ENCODE measurements at regions not wholly inside any gene's neighbourhood (a gene's known extent, or its start where the extent isn't known, plus 50 kb on each side); places are given as distances from the start of the nearest gene placed in this dataset.

DNA sequence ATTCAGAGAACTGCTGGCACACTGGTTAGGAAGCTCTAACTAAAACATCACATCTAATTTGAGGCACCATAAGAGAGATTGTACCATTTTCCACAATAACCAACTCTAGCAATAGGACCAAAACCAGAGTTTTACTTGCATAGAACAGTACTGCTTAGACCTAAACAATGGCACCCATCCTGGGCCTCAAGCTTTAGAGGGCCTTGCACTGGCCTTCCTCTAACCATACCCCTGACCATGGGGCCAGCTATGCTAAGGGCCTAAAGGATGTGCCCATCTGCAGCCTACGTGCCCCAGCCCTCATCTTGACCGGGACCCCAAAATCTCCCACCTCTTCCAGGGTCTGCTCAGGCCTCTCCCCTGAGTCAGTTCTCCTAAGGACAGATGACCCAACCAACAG lies 74.4 kb upstream of the ARHGAP32 start:
- in situ Hi-C loops (cut with MboI), result no loop called here
- Histone ChIP-seq H3K36me3 (ENCODE audit: low read depth) (no peaks in the 10 kb centered on the region), H3K4me1 (ENCODE audit: insufficient read depth) (no peaks in the 10 kb centered on the region), H3K4me3 (no peak overlapping the region), H3K79me2 (ENCODE audit: insufficient read depth) (peaks cover 91% of the 10 kb centered on the region), H3K9me2 (ENCODE audit: insufficient read depth) (no peaks in the 10 kb centered on the region), H3K4me2 (ENCODE audit: unreplicated experiment) (no peak overlapping the region), H3K27ac (no peak overlapping the region), H2AFZ (no peak overlapping the region), H3F3A (ENCODE audit: insufficient read depth) (no peaks in the 10 kb centered on the region), H3K27me3 (replicated peaks; ENCODE audit: insufficient read depth) (no peaks in the 10 kb centered on the region), H4K20me1 (ENCODE audit: insufficient read depth) (no peaks in the 10 kb centered on the region), H3K9ac (no peak overlapping the region), H3K9me3 (ENCODE audit: low read depth) (no peaks in the 10 kb centered on the region)
- no peak for TF ChIP-seq EZH2phosphoT487 (IDR thresholded peaks at IDR 0.05; ENCODE audit: insufficient read depth, low read depth)
- TF ChIP-seq EZH2 (IDR thresholded peaks at IDR 0.05; ENCODE audit: insufficient read depth, poor library complexity, severe bottlenecking), result no peak
- WGBS, 2 experiments (ENCODE audit: low coverage in 1 of 2, low lambda C conversion rate in 2 of 2, missing lambda C conversion rate in 2 of 2), result 73 to 78% methylated on average over 2 of the region's 2 CpGs
- DNase-seq, result no peak

DNA sequence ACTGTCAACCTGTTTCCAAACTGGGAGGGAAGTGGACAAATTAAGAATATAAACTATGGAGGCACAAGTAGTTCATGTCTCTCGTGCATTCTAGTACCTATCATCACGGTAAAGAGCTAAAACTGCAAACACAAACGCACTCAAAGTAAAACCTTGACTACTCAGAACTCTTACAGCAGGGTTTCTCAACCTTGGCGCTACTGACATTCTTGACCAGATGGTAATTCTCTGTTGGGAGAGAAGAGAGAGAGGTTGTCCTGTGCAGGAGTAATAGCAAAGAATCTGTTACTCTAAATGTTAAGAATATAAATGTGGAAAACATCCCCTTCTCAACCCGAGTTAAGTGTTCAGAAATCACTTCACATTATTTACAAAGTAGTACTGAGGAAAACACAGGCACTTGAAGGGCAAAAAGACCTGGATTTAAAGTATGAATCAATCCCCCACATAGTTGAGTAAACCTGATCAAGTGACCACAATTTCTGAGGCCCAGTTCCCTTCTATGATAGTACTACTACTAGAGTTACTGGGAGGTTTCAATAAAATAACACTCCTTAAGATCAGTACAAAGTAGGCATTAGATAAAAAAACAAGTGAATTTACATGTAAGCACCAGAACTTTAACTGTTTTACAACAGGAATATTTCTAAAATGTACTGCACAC lies 73.1 kb upstream of the ARHGAP32 start:
- Histone ChIP-seq H3K27me3 (replicated peaks; ENCODE audit: insufficient read depth) (no peaks in the 10 kb centered on the region), H3K27ac (no peak overlapping the region), H4K20me1 (ENCODE audit: insufficient read depth) (no peaks in the 10 kb centered on the region), H3K4me3 (no peak overlapping the region), H3K9ac (no peak overlapping the region), H3K9me2 (ENCODE audit: insufficient read depth) (no peaks in the 10 kb centered on the region), H3K9me3 (ENCODE audit: low read depth) (no peaks in the 10 kb centered on the region), H3K4me1 (ENCODE audit: insufficient read depth) (no peaks in the 10 kb centered on the region), H3K36me3 (ENCODE audit: low read depth) (no peaks in the 10 kb centered on the region), H3K4me2 (ENCODE audit: unreplicated experiment) (no peak overlapping the region), H2AFZ (no peak overlapping the region), H3F3A (ENCODE audit: insufficient read depth) (no peaks in the 10 kb centered on the region), H3K79me2 (ENCODE audit: insufficient read depth) (peaks cover 91% of the 10 kb centered on the region)
- TF ChIP-seq EZH2 (IDR thresholded peaks at IDR 0.05; ENCODE audit: insufficient read depth, poor library complexity, severe bottlenecking), result no peak
- TF ChIP-seq EZH2phosphoT487 (IDR thresholded peaks at IDR 0.05; ENCODE audit: insufficient read depth, low read depth), result no peak
- WGBS, 2 experiments (ENCODE audit: low coverage in 1 of 2, low lambda C conversion rate in 2 of 2, missing lambda C conversion rate in 2 of 2), result 97 to 98% methylated on average over 5 of the region's 5 CpGs
- in situ Hi-C loops (cut with MboI), result no loop called here
- DNase-seq, result no peak

DNA sequence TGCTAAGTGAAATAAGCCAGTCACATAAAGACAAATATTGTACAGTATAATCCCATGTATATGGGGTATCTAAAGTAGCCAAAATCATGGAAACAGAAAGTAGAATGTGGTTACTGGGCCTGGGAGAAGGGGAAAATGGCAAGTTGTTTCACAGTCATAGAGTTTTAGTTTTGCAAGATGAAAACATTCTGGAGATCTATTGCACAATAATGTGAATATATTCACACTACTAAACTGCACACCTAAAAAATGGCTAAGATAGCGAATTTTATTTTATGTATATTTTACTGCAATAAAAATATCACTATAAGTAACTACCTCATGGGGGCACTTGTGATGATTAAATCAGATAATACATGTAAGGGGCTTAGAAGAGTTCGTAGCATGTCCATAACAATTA lies 72.0 kb upstream of the ARHGAP32 start:
- H3K27ac ChIP-seq, result no peak overlapping the region
- no peaks in the 10 kb centered on the region for H3K36me3 ChIP-seq (ENCODE audit: low read depth)
- H3K27me3 ChIP-seq (replicated peaks; ENCODE audit: insufficient read depth), result no peaks in the 10 kb centered on the region
- TF ChIP-seq EZH2phosphoT487 (IDR thresholded peaks at IDR 0.05; ENCODE audit: insufficient read depth, low read depth) (no peak), EZH2 (IDR thresholded peaks at IDR 0.05; ENCODE audit: insufficient read depth, poor library complexity, severe bottlenecking) (no peak)
- H3K9me3 ChIP-seq (ENCODE audit: low read depth), result no peaks in the 10 kb centered on the region
- H3K9me2 ChIP-seq (ENCODE audit: insufficient read depth), result no peaks in the 10 kb centered on the region
- peaks cover 91% of the 10 kb centered on the region for H3K79me2 ChIP-seq (ENCODE audit: insufficient read depth)
- H3K4me3 ChIP-seq, result no peak overlapping the region
- H3K4me2 ChIP-seq (ENCODE audit: unreplicated experiment), result no peak overlapping the region
- no peak for DNase-seq
- in situ Hi-C loops (cut with MboI), result no loop called here
- H3F3A ChIP-seq (ENCODE audit: insufficient read depth), result no peaks in the 10 kb centered on the region
- no peak overlapping the region for H2AFZ ChIP-seq
- no peaks in the 10 kb centered on the region for H3K4me1 ChIP-seq (ENCODE audit: insufficient read depth)
- H3K9ac ChIP-seq, result no peak overlapping the region
- no peaks in the 10 kb centered on the region for H4K20me1 ChIP-seq (ENCODE audit: insufficient read depth)
- WGBS, 2 experiments (ENCODE audit: low coverage in 1 of 2, low lambda C conversion rate in 2 of 2, missing lambda C conversion rate in 2 of 2), result 86 to 87% methylated on average over 2 of the region's 2 CpGs

DNA sequence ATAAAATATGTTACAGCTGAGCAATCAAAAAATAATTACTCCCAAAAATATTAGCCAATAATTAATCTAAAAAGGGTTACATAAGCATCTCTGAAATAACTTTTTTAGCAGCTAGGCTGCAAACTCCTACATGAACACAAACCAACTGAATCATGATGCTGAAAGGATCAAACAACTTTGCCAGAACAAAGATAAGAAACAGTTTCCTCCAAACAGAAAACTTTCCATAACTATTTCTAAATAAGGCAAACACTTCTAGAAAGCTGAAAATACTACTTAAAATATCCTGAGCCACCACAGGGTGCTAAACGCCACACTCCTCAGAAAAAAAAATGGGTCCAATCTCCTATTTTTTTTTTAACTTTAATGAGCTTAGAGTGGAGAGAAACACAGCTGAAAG lies 68.6 kb upstream of the ARHGAP32 start:
- no peaks in the 10 kb centered on the region for H3K9me2 ChIP-seq (ENCODE audit: insufficient read depth)
- no peaks in the 10 kb centered on the region for H3K9me3 ChIP-seq (ENCODE audit: low read depth)
- H3K27me3 ChIP-seq (replicated peaks; ENCODE audit: insufficient read depth), result no peaks in the 10 kb centered on the region
- no peak overlapping the region for H3K4me2 ChIP-seq (ENCODE audit: unreplicated experiment)
- no peak overlapping the region for H2AFZ ChIP-seq
- H4K20me1 ChIP-seq (ENCODE audit: insufficient read depth), result no peaks in the 10 kb centered on the region
- DNase-seq, result no peak
- H3F3A ChIP-seq (ENCODE audit: insufficient read depth), result no peaks in the 10 kb centered on the region
- in situ Hi-C loops (cut with MboI), result no loop called here
- H3K9ac ChIP-seq, result no peak overlapping the region
- 81 to 90% methylated on average over 1 of the region's 1 CpG for WGBS, 2 experiments (ENCODE audit: low coverage in 1 of 2, low lambda C conversion rate in 2 of 2, missing lambda C conversion rate in 2 of 2)
- peaks cover 94% of the 10 kb centered on the region for H3K79me2 ChIP-seq (ENCODE audit: insufficient read depth)
- TF ChIP-seq EZH2 (IDR thresholded peaks at IDR 0.05; ENCODE audit: insufficient read depth, poor library complexity, severe bottlenecking) (no peak), EZH2phosphoT487 (IDR thresholded peaks at IDR 0.05; ENCODE audit: insufficient read depth, low read depth) (no peak)
- H3K4me3 ChIP-seq, result no peak overlapping the region
- H3K36me3 ChIP-seq (ENCODE audit: low read depth), result no peaks in the 10 kb centered on the region
- no peaks in the 10 kb centered on the region for H3K4me1 ChIP-seq (ENCODE audit: insufficient read depth)
- H3K27ac ChIP-seq, result no peak overlapping the region

DNA sequence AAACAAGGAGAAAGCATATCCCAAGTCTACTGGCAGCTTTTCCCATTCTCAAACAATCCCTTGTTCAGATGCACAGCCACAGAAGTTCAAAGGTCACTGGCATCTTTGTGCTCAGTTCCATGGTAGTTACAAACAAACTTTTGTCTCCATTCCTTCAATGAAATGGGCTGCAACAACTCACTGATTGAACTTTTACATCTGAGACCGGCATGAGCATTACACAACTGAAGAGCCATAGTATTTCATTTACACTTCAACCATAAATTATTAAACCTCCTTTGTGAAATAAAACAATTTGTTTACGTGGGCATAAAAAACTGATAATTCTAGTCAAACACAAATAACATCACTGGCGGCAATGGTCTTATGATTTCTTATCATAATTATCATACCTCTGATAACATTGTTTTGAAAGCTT lies 67.8 kb upstream of the ARHGAP32 start:
- no peak for TF ChIP-seq EZH2phosphoT487 (IDR thresholded peaks at IDR 0.05; ENCODE audit: insufficient read depth, low read depth)
- TF ChIP-seq EZH2 (IDR thresholded peaks at IDR 0.05; ENCODE audit: insufficient read depth, poor library complexity, severe bottlenecking), result no peak
- Histone ChIP-seq H3K27me3 (replicated peaks; ENCODE audit: insufficient read depth) (no peaks in the 10 kb centered on the region), H3K9me3 (ENCODE audit: low read depth) (no peaks in the 10 kb centered on the region), H3K4me3 (no peak overlapping the region), H3K4me2 (ENCODE audit: unreplicated experiment) (no peak overlapping the region), H3K9me2 (ENCODE audit: insufficient read depth) (no peaks in the 10 kb centered on the region), H2AFZ (no peak overlapping the region), H3K9ac (no peak overlapping the region), H3F3A (ENCODE audit: insufficient read depth) (no peaks in the 10 kb centered on the region), H3K36me3 (ENCODE audit: low read depth) (no peaks in the 10 kb centered on the region), H3K79me2 (ENCODE audit: insufficient read depth) (peaks cover 100% of the 10 kb centered on the region), H3K27ac (no peak overlapping the region), H3K4me1 (ENCODE audit: insufficient read depth) (no peaks in the 10 kb centered on the region), H4K20me1 (ENCODE audit: insufficient read depth) (no peaks in the 10 kb centered on the region)
- in situ Hi-C loops (cut with MboI), result no loop called here
- no peak for DNase-seq
- 98% methylated on average over 3 of the region's 3 CpGs for WGBS, 2 experiments (ENCODE audit: low coverage in 1 of 2, low lambda C conversion rate in 2 of 2, missing lambda C conversion rate in 2 of 2)
